ACC112 (cell line): ENCODE measurements at regions not wholly inside any gene's neighbourhood (a gene's known extent, or its start where the extent isn't known, plus 50 kb on each side); places are given as distances from the start of the nearest gene placed in this dataset.
"Not testable (repeated sequence)": the region's sequence is repeated elsewhere in the genome, so short reads cannot be mapped to it uniquely, and the experiment has no call there.

ENCODE experiments used
- H2AFZ ChIP-seq: fragments of 200-600 bp; sonication (generic); one replicate; pipeline ENCODE4 v1.6.0; 2017; ENCODE audit warnings: antibody characterized with exemption, low read length; ENCODE audit not compliant: unreplicated experiment
- H3K27ac ChIP-seq: fragments of 200-600 bp; sonication (generic); 2 replicates; pipeline ENCODE4 v1.5.1; 2014; ENCODE audit warnings: low read depth, mild to moderate bottlenecking, antibody characterized with exemption, low read length, moderate library complexity
- H3K27me3 ChIP-seq: fragments of 200-600 bp; sonication (generic); 2 replicates; pipeline ENCODE4 v1.6.1; 2014; ENCODE audit warnings: mild to moderate bottlenecking, antibody characterized with exemption, low read length, moderate library complexity, mixed read lengths; ENCODE audit not compliant: insufficient read depth
- H3K36me3 ChIP-seq: fragments of 200-600 bp; sonication (generic); 2 replicates; pipeline ENCODE4 v1.6.1; 2016; ENCODE audit warnings: mild to moderate bottlenecking, antibody characterized with exemption, low read length, moderate library complexity, mixed read lengths; ENCODE audit not compliant: insufficient read depth
- H3K4me1 ChIP-seq: fragments of 200-600 bp; sonication (generic); one replicate; pipeline ENCODE4 v1.6.1; 2016; ENCODE audit warnings: low read length, mixed read lengths; ENCODE audit not compliant: insufficient read depth, unreplicated experiment, control insufficient read depth
- H3K4me3 ChIP-seq: fragments of 200-600 bp; sonication (generic); 2 replicates; pipeline ENCODE4 v1.5.1; 2014; ENCODE audit warnings: mild to moderate bottlenecking, low read depth, low read length
- H3K79me2 ChIP-seq: fragments of 200-600 bp; sonication (generic); one replicate; pipeline ENCODE4 v1.6.0; 2016; ENCODE audit warnings: low read length; ENCODE audit not compliant: control insufficient read depth, unreplicated experiment, insufficient read depth

DNA sequence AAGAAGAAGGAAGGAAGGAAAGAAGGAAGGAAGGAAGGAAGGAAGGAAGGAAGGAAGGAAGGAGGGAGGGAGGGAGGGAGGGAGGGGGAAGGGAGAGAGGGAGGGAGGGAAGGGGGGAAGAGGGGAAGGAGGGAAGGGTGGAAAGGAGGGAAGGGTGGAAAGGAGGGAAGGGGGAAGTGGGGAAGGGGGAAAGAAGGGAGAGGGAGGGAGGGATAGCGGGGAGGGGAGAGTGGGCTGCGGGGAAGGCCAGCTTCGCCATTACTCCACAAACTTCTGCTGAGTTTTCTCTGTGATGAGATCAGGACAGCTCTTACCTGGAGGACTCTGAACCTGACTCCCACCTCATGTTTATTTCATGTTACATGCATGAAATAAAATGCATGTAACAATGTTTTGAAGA, 601.5 kb upstream of the FSHR start:
- no peaks in the 10 kb centered on the region for H3K27me3 ChIP-seq
- no peak overlapping the region for H3K27ac ChIP-seq
- H3K4me3 ChIP-seq = no peak overlapping the region
- H3K4me1 ChIP-seq = no peaks in the 10 kb centered on the region
- no peaks in the 10 kb centered on the region for H3K36me3 ChIP-seq
- H3K79me2 ChIP-seq = no peaks in the 10 kb centered on the region
- H2AFZ ChIP-seq = no peak overlapping the region

GRCh38 chr2:49754381-49754780, 600.1 kb upstream of the FSHR start:
- no peak overlapping the region for H2AFZ ChIP-seq
- no peaks in the 10 kb centered on the region for H3K36me3 ChIP-seq
- no peaks in the 10 kb centered on the region for H3K79me2 ChIP-seq
- no peaks in the 10 kb centered on the region for H3K27me3 ChIP-seq
- no peaks in the 10 kb centered on the region for H3K4me1 ChIP-seq
- H3K4me3 ChIP-seq = no peak overlapping the region
- no peak overlapping the region for H3K27ac ChIP-seq

GRCh38 chr2:49753344-49753985, 599.1 kb upstream of the FSHR start:
- Histone ChIP-seq H3K4me3 (no peak overlapping the region), H3K79me2 (no peaks in the 10 kb centered on the region), H3K4me1 (no peaks in the 10 kb centered on the region), H2AFZ (no peak overlapping the region), H3K27me3 (no peaks in the 10 kb centered on the region), H3K36me3 (no peaks in the 10 kb centered on the region), H3K27ac (no peak overlapping the region)

DNA sequence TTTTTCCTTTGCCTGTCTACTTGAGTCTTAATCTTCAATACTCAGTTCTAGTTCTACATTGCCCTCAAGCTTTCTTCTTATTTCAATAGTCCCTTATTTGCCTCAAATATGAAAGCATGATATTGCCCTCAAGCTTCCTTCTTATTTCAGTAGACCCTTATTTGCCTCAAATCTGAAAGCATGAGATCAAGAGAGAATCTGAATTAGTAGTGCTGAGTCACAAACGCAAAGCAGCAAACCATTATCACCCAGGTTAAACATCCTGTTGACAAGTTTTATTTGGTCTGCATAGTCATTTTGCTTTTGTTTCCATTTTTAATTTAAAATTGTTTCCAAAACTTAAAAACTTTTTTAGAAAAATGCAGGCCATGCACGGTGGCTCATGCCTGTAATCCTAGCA, 583.3 kb upstream of the FSHR start:
- H3K4me1 ChIP-seq = no peaks in the 10 kb centered on the region
- no peaks in the 10 kb centered on the region for H3K27me3 ChIP-seq
- H3K4me3 ChIP-seq = no peak overlapping the region
- H2AFZ ChIP-seq = no peak overlapping the region
- no peaks in the 10 kb centered on the region for H3K79me2 ChIP-seq
- no peaks in the 10 kb centered on the region for H3K36me3 ChIP-seq
- H3K27ac ChIP-seq = no peak overlapping the region

- H3K79me2 ChIP-seq, H3K27me3 ChIP-seq, H3K4me1 ChIP-seq, H3K27ac ChIP-seq, H3K4me3 ChIP-seq, H3K36me3 ChIP-seq, H2AFZ ChIP-seq: not testable (repeated sequence)
These were observed 578.6 kb upstream of the FSHR start for GRCh38 chr2:49732924-49733323.

- no peak overlapping the region for H2AFZ ChIP-seq
- H3K27me3 ChIP-seq = no peaks in the 10 kb centered on the region
- no peaks in the 10 kb centered on the region for H3K36me3 ChIP-seq
- H3K4me1 ChIP-seq = no peaks in the 10 kb centered on the region
- H3K27ac ChIP-seq = no peak overlapping the region
- H3K79me2 ChIP-seq = no peaks in the 10 kb centered on the region
- no peak overlapping the region for H3K4me3 ChIP-seq
These were observed 564.9 kb upstream of the FSHR start for GRCh38 chr2:49719241-49719640.

DNA sequence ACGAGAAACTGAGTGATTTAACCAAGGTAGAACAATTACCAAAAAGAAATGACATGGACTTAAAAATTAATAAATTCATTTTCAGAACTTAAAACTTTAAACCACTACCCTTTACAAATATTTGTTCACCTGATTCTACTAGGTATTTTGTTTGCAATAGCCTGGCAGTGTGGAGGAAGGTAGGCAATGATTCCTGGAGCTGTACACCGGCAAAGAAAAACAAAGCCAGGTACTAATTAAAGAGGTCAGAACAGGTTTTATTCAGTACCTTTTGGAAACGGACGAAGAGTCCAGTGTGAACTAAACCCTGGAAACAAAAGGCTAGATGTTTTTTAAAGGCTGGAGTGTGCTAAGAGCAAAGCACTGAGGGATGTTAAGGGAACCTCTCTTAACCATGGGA, 561.3 kb upstream of the FSHR start:
- Histone ChIP-seq H3K27ac (no peak overlapping the region), H3K79me2 (no peaks in the 10 kb centered on the region), H3K27me3 (no peaks in the 10 kb centered on the region), H3K4me3 (no peak overlapping the region), H3K36me3 (no peaks in the 10 kb centered on the region), H2AFZ (no peak overlapping the region), H3K4me1 (no peaks in the 10 kb centered on the region)

DNA sequence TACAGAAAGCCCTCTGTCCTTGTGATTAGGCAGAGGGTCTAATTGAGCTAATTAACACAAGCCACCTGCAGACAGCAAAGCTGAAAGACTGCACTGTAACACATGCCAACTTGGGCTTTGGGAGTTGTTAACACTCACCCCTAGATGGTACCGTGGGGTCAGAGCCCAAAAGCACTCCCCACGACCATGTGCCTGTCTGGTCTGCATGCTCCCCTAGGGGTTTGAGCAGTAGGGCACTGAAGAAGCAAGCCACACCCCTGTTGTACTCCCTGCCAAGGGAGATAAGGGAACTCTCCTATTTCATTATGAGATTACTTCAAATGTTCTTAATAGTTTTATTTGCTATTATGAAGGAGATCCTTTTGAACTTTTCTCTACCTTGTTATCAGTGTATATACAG, 560.1 kb upstream of the FSHR start:
- Histone ChIP-seq H3K36me3 (no peaks in the 10 kb centered on the region), H3K4me1 (no peaks in the 10 kb centered on the region), H3K27me3 (no peaks in the 10 kb centered on the region), H3K79me2 (no peaks in the 10 kb centered on the region), H2AFZ (no peak overlapping the region), H3K4me3 (no peak overlapping the region), H3K27ac (no peak overlapping the region)

DNA sequence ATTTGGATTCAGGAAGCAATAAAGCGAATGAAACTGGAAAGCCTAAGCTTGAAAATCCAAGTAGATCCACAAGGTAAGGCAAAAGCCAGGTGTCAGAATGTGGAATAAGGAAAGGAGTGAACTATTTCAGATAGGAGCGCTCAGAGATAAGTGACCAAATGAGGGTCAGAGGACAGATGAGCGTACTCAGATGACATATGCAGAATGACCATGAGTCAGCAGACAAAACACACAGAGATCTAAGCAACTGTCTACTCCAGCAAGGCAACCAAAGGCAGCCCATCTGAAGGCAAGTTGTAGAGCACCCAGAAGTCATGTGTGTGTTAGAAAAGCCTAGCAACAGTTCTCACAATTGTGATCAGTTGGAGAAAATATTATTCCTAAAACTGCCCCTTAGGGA, 548.4 kb upstream of the FSHR start:
- H3K27ac ChIP-seq = no peak overlapping the region
- no peaks in the 10 kb centered on the region for H3K36me3 ChIP-seq
- H3K27me3 ChIP-seq = no peaks in the 10 kb centered on the region
- H2AFZ ChIP-seq = no peak overlapping the region
- H3K4me3 ChIP-seq = no peak overlapping the region
- no peaks in the 10 kb centered on the region for H3K4me1 ChIP-seq
- H3K79me2 ChIP-seq = no peaks in the 10 kb centered on the region

- H3K27ac ChIP-seq = no peak overlapping the region
- H3K79me2 ChIP-seq = no peaks in the 10 kb centered on the region
- no peak overlapping the region for H3K4me3 ChIP-seq
- H2AFZ ChIP-seq = no peak overlapping the region
- H3K4me1 ChIP-seq = no peaks in the 10 kb centered on the region
- H3K27me3 ChIP-seq = no peaks in the 10 kb centered on the region
- no peaks in the 10 kb centered on the region for H3K36me3 ChIP-seq
These were observed 539.6 kb upstream of the FSHR start for GRCh38 chr2:49693961-49694360.

- H2AFZ ChIP-seq, H3K27me3 ChIP-seq, H3K27ac ChIP-seq, H3K4me1 ChIP-seq, H3K36me3 ChIP-seq, H3K4me3 ChIP-seq, H3K79me2 ChIP-seq: not testable (repeated sequence)
These were observed 537.7 kb upstream of the FSHR start for GRCh38 chr2:49692022-49692421.
